Stimulated activated naive CD8-positive, alpha-beta T cell treated with anti-CD3 and anti-CD28 coated beads, Interleukin-15, amount 100 ng/mL, for 72 hours (primary cell): ENCODE measurements at regions not wholly inside any gene's neighbourhood (a gene's known extent, or its start where the extent isn't known, plus 50 kb on each side); places are given as distances from the start of the nearest gene placed in this dataset.
"Not testable (repeated sequence)": the region's sequence is repeated elsewhere in the genome, so short reads cannot be mapped to it uniquely, and the experiment has no call there.

Experiments used
- ATAC-seq: fragments of 150-1000 bp; cut with Tn5 transposase; 2 replicates; pipeline ENCODE4 v1.10.0; 2021; ENCODE audit warnings: mild to moderate bottlenecking, moderate library complexity
- DNase-seq, 2 donors: peaks; one replicate each; pipeline ENCODE4 v3.0.0; 2021 to 2022
- H3K27ac Mint-ChIP-seq, 2 donors: one replicate each; pipeline ENCODE4 v1.8.0; 2022; ENCODE audit warnings: mild to moderate bottlenecking in 2 of 2, mixed read lengths in 2 of 2, moderate library complexity in 2 of 2
- H3K27me3 Mint-ChIP-seq: one replicate; pipeline ENCODE4 v1.8.0; 2022; ENCODE audit warnings: mixed read lengths
- H3K4me1 Mint-ChIP-seq: one replicate; pipeline ENCODE4 v1.8.0; 2022; ENCODE audit warnings: mild to moderate bottlenecking, mixed read lengths
- H3K4me3 Mint-ChIP-seq, 2 donors: one replicate each; pipeline ENCODE4 v1.8.0; 2022; ENCODE audit warnings: mild to moderate bottlenecking in 2 of 2, mixed read lengths in 2 of 2, moderate library complexity in 1 of 2
- H3K9me3 Mint-ChIP-seq, 2 donors: one replicate each; pipeline ENCODE4 v1.8.0; 2022; ENCODE audit warnings: mixed read lengths in 2 of 2

- ATAC-seq, H3K4me3 Mint-ChIP-seq, H3K27ac Mint-ChIP-seq, DNase-seq, H3K9me3 Mint-ChIP-seq, H3K4me1 Mint-ChIP-seq: not testable (repeated sequence)
- peaks cover 26% of the 10 kb centered on the region for H3K27me3 Mint-ChIP-seq
Observed at GRCh38 chr10:45056806-45057205, 56.1 kb downstream of the ZNF22 start.

DNA sequence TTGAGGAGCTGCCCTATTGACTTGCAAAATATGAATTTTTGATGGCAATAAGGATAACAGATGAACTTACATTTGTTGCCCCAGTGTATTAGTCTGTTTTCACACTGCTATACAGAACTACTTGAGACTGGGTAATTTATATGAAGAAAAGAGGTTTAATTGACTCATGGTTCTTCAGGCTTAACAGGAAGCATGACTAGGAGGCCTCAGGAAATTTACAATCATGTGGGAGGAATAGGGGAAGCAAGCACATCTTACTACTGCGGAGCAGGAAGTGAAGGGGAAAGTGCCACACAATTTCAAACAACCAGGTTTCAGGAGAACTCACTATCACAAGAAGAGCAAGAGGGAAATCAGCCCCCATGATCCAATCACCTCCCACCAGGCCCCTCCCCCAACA lies 57.9 kb downstream of the ZNF22 start:
- DNase-seq (no peak), ATAC-seq (no peak)
- no peaks in the 10 kb centered on the region for H3K9me3 Mint-ChIP-seq
- H3K27me3 Mint-ChIP-seq = peaks cover 26% of the 10 kb centered on the region
- H3K27ac Mint-ChIP-seq = no peak overlapping the region
- peaks cover 8% of the 10 kb centered on the region for H3K4me1 Mint-ChIP-seq
- no peak overlapping the region for H3K4me3 Mint-ChIP-seq

GRCh38 chr10:45058992-45059561 lies 58.4 kb downstream of the ZNF22 start:
- no peak overlapping the region for H3K27ac Mint-ChIP-seq
- no peak overlapping the region for H3K4me3 Mint-ChIP-seq
- ATAC-seq (no peak), DNase-seq (no peak)
- peaks cover 26% of the 10 kb centered on the region for H3K27me3 Mint-ChIP-seq
- no peaks in the 10 kb centered on the region for H3K9me3 Mint-ChIP-seq
- peaks cover 8% of the 10 kb centered on the region for H3K4me1 Mint-ChIP-seq

GRCh38 chr10:45059632-45060031 lies 58.9 kb downstream of the ZNF22 start:
- no peak overlapping the region for H3K27ac Mint-ChIP-seq

DNA sequence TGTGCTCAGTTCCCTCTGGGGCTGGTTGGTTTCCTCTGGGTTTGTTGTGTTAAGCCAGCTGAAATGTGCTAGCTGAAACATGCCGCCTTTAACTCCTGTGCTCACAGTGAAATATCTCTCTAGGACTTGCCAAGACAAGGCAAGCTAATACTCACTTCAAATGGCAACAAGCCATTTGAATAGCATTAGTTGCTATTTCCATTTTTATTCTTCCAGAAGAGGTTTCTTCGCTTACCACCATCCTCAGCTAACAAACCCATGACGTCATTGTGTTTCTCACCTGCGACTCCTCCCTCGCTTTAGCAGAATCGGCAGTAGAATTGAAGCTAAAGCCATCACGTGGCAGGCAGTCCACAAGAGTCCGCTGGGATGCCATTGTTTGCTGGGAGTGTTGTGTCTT lies 61.3 kb downstream of the ZNF22 start:
- H3K27me3 Mint-ChIP-seq = peaks cover 7% of the 10 kb centered on the region
- ATAC-seq = no peak
- no peaks in the 10 kb centered on the region for H3K9me3 Mint-ChIP-seq
- no peak overlapping the region for H3K4me3 Mint-ChIP-seq
- DNase-seq = no peak
- H3K27ac Mint-ChIP-seq = no peak overlapping the region
- H3K4me1 Mint-ChIP-seq = peaks cover 8% of the 10 kb centered on the region

More at GRCh38 chr10:45059632-45060031, 58.9 kb downstream of the ZNF22 start:
- Mint-ChIP-seq H3K4me1 (peaks cover 8% of the 10 kb centered on the region), H3K27me3 (peaks cover 21% of the 10 kb centered on the region), H3K4me3 (no peak overlapping the region), H3K9me3 (no peaks in the 10 kb centered on the region)
- no peak for ATAC-seq
- DNase-seq = no peak

GRCh38 chr10:45063591-45064231 lies 63.0 kb downstream of the ZNF22 start:
- Mint-ChIP-seq H3K4me3 (no peak overlapping the region), H3K9me3 (no peaks in the 10 kb centered on the region), H3K4me1 (peaks cover 4% of the 10 kb centered on the region), H3K27ac (no peak overlapping the region), H3K27me3 (peaks cover 11% of the 10 kb centered on the region)
- DNase-seq (no peak), ATAC-seq (no peak)

GRCh38 chr10:45064998-45065397 lies 64.3 kb downstream of the ZNF22 start:
- Mint-ChIP-seq H3K4me1 (no peaks in the 10 kb centered on the region), H3K27me3 (peaks cover 11% of the 10 kb centered on the region), H3K9me3 (no peaks in the 10 kb centered on the region), H3K4me3 (no peak overlapping the region), H3K27ac (no peak overlapping the region)
- ATAC-seq = no peak
- no peak for DNase-seq

GRCh38 chr10:45071043-45071813 lies 70.5 kb downstream of the ZNF22 start:
- peaks cover 21% of the 10 kb centered on the region for H3K27me3 Mint-ChIP-seq
- H3K9me3 Mint-ChIP-seq = peaks cover 0 to 13% of the 10 kb centered on the region in 2 donors
- no peak overlapping the region for H3K27ac Mint-ChIP-seq
- no peak for ATAC-seq
- H3K4me3 Mint-ChIP-seq = no peak overlapping the region
- DNase-seq = no peak
- H3K4me1 Mint-ChIP-seq = no peaks in the 10 kb centered on the region

- peaks cover 11% of the 10 kb centered on the region for H3K27me3 Mint-ChIP-seq
- H3K9me3 Mint-ChIP-seq = peaks cover 0 to 13% of the 10 kb centered on the region in 2 donors
- ATAC-seq (no peak), DNase-seq (no peak)
- no peak overlapping the region for H3K4me3 Mint-ChIP-seq
- no peaks in the 10 kb centered on the region for H3K4me1 Mint-ChIP-seq
- H3K27ac Mint-ChIP-seq = no peak overlapping the region
Observed at GRCh38 chr10:45075216-45075615, 74.5 kb downstream of the ZNF22 start.

DNA sequence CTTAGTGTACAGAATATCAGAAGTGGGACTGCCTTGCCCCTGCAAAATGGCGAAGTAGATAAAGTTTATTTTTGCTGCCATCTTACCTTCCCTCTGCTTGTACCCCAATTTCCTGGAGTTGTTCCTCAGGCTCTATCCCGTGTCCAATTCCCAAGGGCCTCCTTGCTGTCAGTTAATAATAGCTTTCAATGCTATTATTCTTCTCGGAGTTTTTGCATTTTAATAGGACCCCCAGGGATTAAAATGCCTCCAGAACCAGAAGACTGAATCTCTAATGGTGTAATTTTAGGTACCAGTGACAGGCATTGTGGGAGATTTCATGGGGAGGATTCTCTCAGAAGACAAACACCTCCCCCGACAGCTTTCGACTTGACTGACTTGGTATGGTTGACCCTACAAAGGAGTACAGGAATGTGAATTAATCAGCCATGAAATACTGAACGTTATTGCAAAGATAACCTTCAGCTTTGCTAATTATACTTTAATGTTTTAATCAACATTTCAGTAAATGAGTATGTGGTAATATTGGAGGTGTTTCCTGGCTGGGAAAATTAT lies 75.2 kb downstream of the ZNF22 start:
- Mint-ChIP-seq H3K4me1 (no peaks in the 10 kb centered on the region), H3K9me3 (peaks cover 0 to 8% of the 10 kb centered on the region in 2 donors), H3K27ac (no peak overlapping the region), H3K4me3 (no peak overlapping the region), H3K27me3 (peaks cover 11% of the 10 kb centered on the region)
- no peak for DNase-seq
- ATAC-seq = no peak

GRCh38 chr10:45076891-45077290 lies 76.2 kb downstream of the ZNF22 start:
- Mint-ChIP-seq H3K4me3 (no peak overlapping the region), H3K4me1 (no peaks in the 10 kb centered on the region), H3K27ac (no peak overlapping the region), H3K9me3 (no peaks in the 10 kb centered on the region), H3K27me3 (peaks cover 11% of the 10 kb centered on the region)
- ATAC-seq = no peak
- DNase-seq = no peak

DNA sequence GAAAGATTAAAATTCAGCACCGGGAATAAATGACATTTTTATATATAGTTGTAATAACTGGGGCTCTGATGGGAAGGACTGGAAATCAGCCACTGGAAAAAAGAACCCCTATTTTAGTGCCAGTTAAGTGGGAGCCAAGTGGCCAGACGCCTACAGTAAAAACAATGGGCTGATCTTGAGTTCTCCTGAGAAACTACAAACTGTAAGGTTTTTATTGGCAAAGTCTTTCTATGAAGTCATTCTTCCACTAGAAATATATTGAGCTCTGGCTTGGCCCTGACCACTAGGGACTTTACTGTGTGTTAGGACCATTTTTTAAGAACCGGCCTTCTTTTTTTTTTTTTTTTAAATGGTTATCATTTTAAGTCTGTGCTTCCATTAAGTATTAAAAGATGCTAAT lies 79.6 kb downstream of the ZNF22 start:
- no peak overlapping the region for H3K4me3 Mint-ChIP-seq
- no peaks in the 10 kb centered on the region for H3K4me1 Mint-ChIP-seq
- ATAC-seq = no peak
- H3K27ac Mint-ChIP-seq = no peak overlapping the region
- DNase-seq = no peak
- H3K9me3 Mint-ChIP-seq = peaks cover 3 to 7% of the 10 kb centered on the region in 2 donors
- peaks cover 10% of the 10 kb centered on the region for H3K27me3 Mint-ChIP-seq

DNA sequence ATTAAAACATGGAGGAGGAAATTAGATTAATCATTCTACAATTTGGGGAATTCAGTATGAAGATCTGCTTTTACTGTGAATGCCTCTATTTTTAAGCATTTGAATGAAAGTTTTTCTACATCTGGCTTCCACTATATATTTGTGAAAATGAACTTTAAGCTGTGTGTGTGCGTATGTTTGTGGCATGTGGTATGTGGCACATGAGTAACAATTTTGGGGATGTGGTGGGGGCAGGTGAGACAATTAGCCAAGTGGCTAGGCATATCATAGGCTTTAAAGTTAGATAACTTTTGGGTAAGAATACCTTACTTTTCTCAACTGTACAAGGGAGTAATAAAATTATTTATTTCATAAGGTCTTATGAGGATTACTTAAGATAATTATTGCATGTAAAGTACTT lies 81.5 kb downstream of the ZNF22 start:
- ATAC-seq (no peak), DNase-seq (no peak)
- Mint-ChIP-seq H3K27me3 (no peaks in the 10 kb centered on the region), H3K4me3 (no peak overlapping the region), H3K27ac (no peak overlapping the region), H3K4me1 (no peaks in the 10 kb centered on the region), H3K9me3 (peaks cover 9 to 14% of the 10 kb centered on the region in 2 donors)

GRCh38 chr10:45091968-45092367 lies 91.2 kb downstream of the ZNF22 start:
- Mint-ChIP-seq H3K9me3 (no peaks in the 10 kb centered on the region), H3K4me3 (no peak overlapping the region), H3K4me1 (no peaks in the 10 kb centered on the region), H3K27me3 (peaks cover 23% of the 10 kb centered on the region), H3K27ac (no peak overlapping the region)
- DNase-seq = no peak
- ATAC-seq = no peak

GRCh38 chr10:45093945-45094344 lies 93.2 kb downstream of the ZNF22 start:
- ATAC-seq = no peak
- Mint-ChIP-seq H3K4me3 (no peak overlapping the region), H3K27ac (peak overlapping the region in 1 of 2 donors; percentile 19), H3K4me1 (no peaks in the 10 kb centered on the region), H3K9me3 (no peaks in the 10 kb centered on the region), H3K27me3 (peaks cover 23% of the 10 kb centered on the region)
- DNase-seq = no peak

- no peak overlapping the region for H3K27ac Mint-ChIP-seq
Observed at GRCh38 chr10:45095286-45095685, 94.6 kb downstream of the ZNF22 start.

More at GRCh38 chr10:45095286-45095685, 94.6 kb downstream of the ZNF22 start:
- H3K4me1 Mint-ChIP-seq = no peaks in the 10 kb centered on the region
- no peaks in the 10 kb centered on the region for H3K9me3 Mint-ChIP-seq
- ATAC-seq (no peak), DNase-seq (no peak)
- peaks cover 22% of the 10 kb centered on the region for H3K27me3 Mint-ChIP-seq
- no peak overlapping the region for H3K4me3 Mint-ChIP-seq
